ENCODE measurements at regions not wholly inside any gene's neighbourhood (a gene's known extent, or its start where the extent isn't known, plus 50 kb on each side); places are given as distances from the start of the nearest gene placed in this dataset.
"Not testable (repeated sequence)": the region's sequence is repeated elsewhere in the genome, so short reads cannot be mapped to it uniquely, and the experiment has no call there.

DNA sequence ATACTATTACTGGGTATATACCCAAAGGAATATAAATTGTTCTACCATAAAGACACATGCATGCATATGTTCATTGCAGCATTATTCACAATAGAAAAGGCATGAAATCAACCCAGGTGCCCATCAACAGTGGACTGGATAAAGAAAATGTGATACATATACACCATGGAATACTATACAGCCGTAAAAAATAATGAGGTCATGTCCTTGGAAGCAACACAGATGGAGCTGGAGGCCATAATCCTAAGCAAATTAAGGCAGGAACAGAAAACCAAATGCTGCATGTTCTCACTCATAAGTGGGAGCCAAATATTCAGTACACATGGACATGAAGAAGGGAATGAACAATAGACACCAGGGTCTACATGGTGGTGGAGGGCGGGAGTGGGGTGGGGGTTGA is 241.9 kb upstream of the NFIA start:
- not testable (repeated sequence) for TF ChIP-seq YY1 (IDR thresholded peaks at IDR 0.05; ENCODE audit: insufficient read depth, insufficient read length); SUZ12 (IDR thresholded peaks at IDR 0.05; ENCODE audit: extremely low read depth, insufficient read depth, insufficient read length); ZNF274 (IDR thresholded peaks at IDR 0.05; ENCODE audit: low read depth, low read length)
